ENCODE measurements at regions not wholly inside any gene's neighbourhood (a gene's known extent, or its start where the extent isn't known, plus 50 kb on each side); places are given as distances from the start of the nearest gene placed in this dataset.

DNA sequence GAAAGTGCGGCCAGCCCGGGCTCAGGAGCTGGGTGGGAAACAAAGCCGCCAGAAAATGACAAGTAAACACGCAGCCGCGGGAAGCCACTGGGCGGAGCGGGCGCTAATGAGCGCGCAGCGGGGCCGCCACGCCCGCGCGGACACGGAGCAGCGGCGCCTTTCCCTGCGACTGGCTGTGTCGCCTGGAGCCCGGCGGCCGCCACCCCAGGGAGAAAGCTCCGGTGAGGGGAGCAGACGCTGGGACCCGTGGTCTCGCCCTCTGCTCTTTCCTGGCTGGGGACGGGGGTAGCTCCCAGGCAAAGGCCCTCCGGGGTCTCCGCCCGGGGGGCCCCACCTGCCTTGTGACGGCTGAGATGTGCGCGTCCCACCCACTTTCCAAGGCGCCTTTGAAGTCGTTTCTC lies 54.9 kb downstream of the PRR18 start:
- no peak for TF ChIP-seq POLR2A (IDR thresholded peaks at IDR 0.05; ENCODE audit: low read length)
- no peak for TF ChIP-seq GATA1 (IDR thresholded peaks at IDR 0.05; ENCODE audit: low read depth, low read length)
